GM21360 (cell line): ENCODE measurements at regions not wholly inside any gene's neighbourhood (a gene's known extent, or its start where the extent isn't known, plus 50 kb on each side); places are given as distances from the start of the nearest gene placed in this dataset.

Experiments used
- ATAC-seq: cut with Tn5 transposase; IDR thresholded peaks from one replicate; pipeline ENCODE4 v1.9.1; 2021; ENCODE audit warnings: mild to moderate bottlenecking, moderate library complexity; ENCODE audit not compliant: unreplicated experiment

- ATAC-seq = no peak
Measured at GRCh38 chr16:64421515-64421914, 700.3 kb downstream of the CDH11 start.

GRCh38 chr16:64419832-64420231 lies 702.0 kb downstream of the CDH11 start:
- no peak for ATAC-seq

- no peak for ATAC-seq
Measured at GRCh38 chr16:64417711-64418227, 704.1 kb downstream of the CDH11 start.

GRCh38 chr16:64416216-64417005 lies 705.5 kb downstream of the CDH11 start:
- ATAC-seq = no peak

- ATAC-seq = no peak
Measured at GRCh38 chr16:64412578-64413280, 709.1 kb downstream of the CDH11 start.

- no peak for ATAC-seq
Measured at GRCh38 chr16:64410306-64410705, 711.6 kb downstream of the CDH11 start.

- no peak for ATAC-seq
Measured at GRCh38 chr16:64409783-64410210, 712.1 kb downstream of the CDH11 start.

- no peak for ATAC-seq
Measured at GRCh38 chr16:64408699-64409098, 713.2 kb downstream of the CDH11 start.

GRCh38 chr16:64406770-64407181 lies 715.1 kb downstream of the CDH11 start:
- ATAC-seq = no peak

GRCh38 chr16:64403352-64403751 lies 718.5 kb downstream of the CDH11 start:
- ATAC-seq = no peak

- no peak for ATAC-seq
Measured at GRCh38 chr16:64398793-64399192, 723.1 kb downstream of the CDH11 start.

- no peak for ATAC-seq
Measured at GRCh38 chr16:64397945-64398508, 723.8 kb downstream of the CDH11 start.

- ATAC-seq = no peak
Measured at GRCh38 chr16:64397042-64397441, 724.8 kb downstream of the CDH11 start.

- ATAC-seq = no peak
Measured at GRCh38 chr16:64394061-64394460, 727.8 kb downstream of the CDH11 start.

- ATAC-seq = no peak
Measured at GRCh38 chr16:64392456-64392855, 729.4 kb downstream of the CDH11 start.

GRCh38 chr16:64391063-64391600 lies 730.7 kb downstream of the CDH11 start:
- no peak for ATAC-seq

- ATAC-seq = no peak
Measured at GRCh38 chr16:64390102-64390501, 731.8 kb downstream of the CDH11 start.

GRCh38 chr16:64384636-64385035 lies 737.2 kb downstream of the CDH11 start:
- ATAC-seq = no peak

- ATAC-seq = no peak
Measured at GRCh38 chr16:64381979-64382378, 739.9 kb downstream of the CDH11 start.

GRCh38 chr16:64380751-64381150 lies 741.1 kb downstream of the CDH11 start:
- no peak for ATAC-seq

- ATAC-seq = no peak
Measured at GRCh38 chr16:64375391-64375980, 746.4 kb downstream of the CDH11 start.
